SU-DHL-6 (cell line): ENCODE measurements at regions not wholly inside any gene's neighbourhood (a gene's known extent, or its start where the extent isn't known, plus 50 kb on each side); places are given as distances from the start of the nearest gene placed in this dataset.
"Not testable (repeated sequence)": the region's sequence is repeated elsewhere in the genome, so short reads cannot be mapped to it uniquely, and the experiment has no call there.

Source experiments
- EZH2phosphoT487 ChIP-seq: fragments of 200-600 bp; sonication (generic), shearing (Covaris generic); conservative IDR thresholded peaks from 2 replicates; pipeline ENCODE4 v1.6.1; 2018; ENCODE audit warnings: mild to moderate bottlenecking, antibody characterized with exemption, low read length, moderate library complexity, mixed read lengths
- TF ChIP-seq, protein P1 (sequence below): fragments of 200-600 bp; sonication (generic); IDR thresholded peaks from one replicate; pipeline ENCODE4 v1.5.1; 2017; ENCODE audit warnings: antibody characterized with exemption, mild to moderate bottlenecking, low read length, moderate library complexity; ENCODE audit not compliant: insufficient read depth, poor library complexity, severe bottlenecking

GRCh38 chr10:25109896-25110295, 64.9 kb upstream of the GPR158 start:
- TF ChIP-seq, protein P1, sequence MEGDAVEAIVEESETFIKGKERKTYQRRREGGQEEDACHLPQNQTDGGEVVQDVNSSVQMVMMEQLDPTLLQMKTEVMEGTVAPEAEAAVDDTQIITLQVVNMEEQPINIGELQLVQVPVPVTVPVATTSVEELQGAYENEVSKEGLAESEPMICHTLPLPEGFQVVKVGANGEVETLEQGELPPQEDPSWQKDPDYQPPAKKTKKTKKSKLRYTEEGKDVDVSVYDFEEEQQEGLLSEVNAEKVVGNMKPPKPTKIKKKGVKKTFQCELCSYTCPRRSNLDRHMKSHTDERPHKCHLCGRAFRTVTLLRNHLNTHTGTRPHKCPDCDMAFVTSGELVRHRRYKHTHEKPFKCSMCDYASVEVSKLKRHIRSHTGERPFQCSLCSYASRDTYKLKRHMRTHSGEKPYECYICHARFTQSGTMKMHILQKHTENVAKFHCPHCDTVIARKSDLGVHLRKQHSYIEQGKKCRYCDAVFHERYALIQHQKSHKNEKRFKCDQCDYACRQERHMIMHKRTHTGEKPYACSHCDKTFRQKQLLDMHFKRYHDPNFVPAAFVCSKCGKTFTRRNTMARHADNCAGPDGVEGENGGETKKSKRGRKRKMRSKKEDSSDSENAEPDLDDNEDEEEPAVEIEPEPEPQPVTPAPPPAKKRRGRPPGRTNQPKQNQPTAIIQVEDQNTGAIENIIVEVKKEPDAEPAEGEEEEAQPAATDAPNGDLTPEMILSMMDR = not testable (repeated sequence)
- TF ChIP-seq EZH2phosphoT487 = not testable (repeated sequence)
